ENCODE measurements at regions not wholly inside any gene's neighbourhood (a gene's known extent, or its start where the extent isn't known, plus 50 kb on each side); places are given as distances from the start of the nearest gene placed in this dataset.
"Not testable (repeated sequence)": the region's sequence is repeated elsewhere in the genome, so short reads cannot be mapped to it uniquely, and the experiment has no call there.

- not testable (repeated sequence) for TF ChIP-seq CTCF (IDR thresholded peaks at IDR 0.05); EZH2 (IDR thresholded peaks at IDR 0.05; ENCODE audit: borderline replicate concordance, insufficient read depth, low read depth, low read length, poor library complexity, severe bottlenecking)
Observed at GRCh38 chr22:25431637-25432342, 132.7 kb upstream of the GRK3 start.

Measured in B cell (primary cell).